Panc1 (cell line): ENCODE measurements at regions not wholly inside any gene's neighbourhood (a gene's known extent, or its start where the extent isn't known, plus 50 kb on each side); places are given as distances from the start of the nearest gene placed in this dataset.

Experiments
- ATAC-seq: fragments of 200-7000 bp; cut with Tn5 transposase; 2 replicates; pipeline ENCODE4 v1.9.1; 2020; ENCODE audit warnings: mild to moderate bottlenecking, moderate library complexity
- BruUV-seq: library from RNA; stranded (reverse); fragments of 400-500 nt; replicated peaks from 2 replicates; lab custom pipeline; 2021; lab: Mats Ljungman, UMichigan
- CTCF ChIA-PET: fragments of 300-600 bp; sonication (Branson Sonifier 250); formaldehyde crosslinking; loops from one replicate; lab custom pipeline; 2022; ENCODE audit warnings: antibody characterized with exemption; lab: Charles Lee
- POLR2A ChIA-PET: fragments of 300-600 bp; sonication (Branson Sonifier 250); formaldehyde crosslinking; loops from one replicate; lab custom pipeline; 2022; ENCODE audit warnings: antibody characterized with exemption; lab: Charles Lee
- DNase-seq: peaks from one replicate; pipeline ENCODE4 v3.0.0-alpha.2; 2010; ENCODE audit warnings: low read depth, low spot score
- H3K27ac ChIP-seq: 2 replicates; pipeline ENCODE4 v1.5.1; 2011; ENCODE audit warnings: mild to moderate bottlenecking, low read length, inconsistent platforms
- H3K27me3 ChIP-seq: fragments of 200-500 bp; sonication (Bioruptor generic); 2 replicates; pipeline ENCODE4 v1.6.0; 2014; ENCODE audit warnings: low read length, inconsistent platforms; ENCODE audit not compliant: control insufficient read depth, insufficient read depth
- H3K36me3 ChIP-seq: fragments of 200-500 bp; sonication (Bioruptor generic); 2 replicates; pipeline ENCODE4 v1.5.1; 2014; ENCODE audit warnings: inconsistent platforms, mild to moderate bottlenecking, low read length, moderate library complexity; ENCODE audit not compliant: control insufficient read depth, insufficient read depth
- H3K4me1 ChIP-seq: 2 replicates; pipeline ENCODE4 v1.5.1; 2011; ENCODE audit warnings: inconsistent platforms, mild to moderate bottlenecking, low read length, moderate library complexity; ENCODE audit not compliant: control insufficient read depth, insufficient read depth
- H3K4me3 ChIP-seq, 2 experiments: 2 replicates each; pipeline ENCODE4 v1.5.1; 2011 to 2012; ENCODE audit warnings: low read depth in 2 of 2, low read length in 2 of 2, mild to moderate bottlenecking in 2 of 2, inconsistent platforms in 1 of 2, moderate library complexity in 1 of 2
- H3K9me3 ChIP-seq: fragments of 200-500 bp; sonication (Bioruptor generic); 2 replicates; pipeline ENCODE4 v1.5.1; 2014; ENCODE audit warnings: low read depth, mild to moderate bottlenecking, inconsistent platforms, low read length, moderate library complexity; ENCODE audit not compliant: control insufficient read depth, insufficient read depth
- POLR2AphosphoS5 ChIP-seq: IDR thresholded peaks from 2 replicates; pipeline ENCODE4 v1.6.1; 2012; ENCODE audit warnings: mild to moderate bottlenecking, low read depth, low read length, moderate library complexity
- SIN3A ChIP-seq: IDR thresholded peaks from 2 replicates; pipeline ENCODE4 v1.6.1; 2012; ENCODE audit warnings: low read depth, mild to moderate bottlenecking, low read length, moderate library complexity, borderline replicate concordance; ENCODE audit not compliant: insufficient read depth
- TCF7L2 ChIP-seq: IDR thresholded peaks from 2 replicates; pipeline ENCODE4 v1.6.1; 2011; ENCODE audit warnings: mild to moderate bottlenecking, low read depth, low read length, inconsistent platforms
- in situ Hi-C: cut with HindIII; loops from 2 replicates; pipeline ENCODE4 v1.10.0; 2016; ENCODE audit warnings: low sequenced_read_pairs, low pct_unique_long_range_greater_than_20kb
- intact Hi-C: fragments of 100-400 bp; cut with micrococcal nuclease; formaldehyde crosslinking; loops from one replicate; pipeline ENCODE4 v1.10.0; 2022; ENCODE audit not compliant: unreplicated experiment
- TF ChIP-seq, protein P1 (sequence below): fragments of 450-650 bp; IDR thresholded peaks from 2 replicates; pipeline ENCODE4 v1.5.1; 2017; ENCODE audit warnings: mild to moderate bottlenecking
- TF ChIP-seq, protein P2 (sequence below), 2 experiments: IDR thresholded peaks; 2 replicates each; pipeline ENCODE4 v1.6.1; 2011 to 2012; ENCODE audit warnings: low read depth in 2 of 2, control low read depth in 1 of 2, low read length in 1 of 2, mild to moderate bottlenecking in 1 of 2, moderate library complexity in 1 of 2; ENCODE audit not compliant: insufficient read depth in 1 of 2

DNA sequence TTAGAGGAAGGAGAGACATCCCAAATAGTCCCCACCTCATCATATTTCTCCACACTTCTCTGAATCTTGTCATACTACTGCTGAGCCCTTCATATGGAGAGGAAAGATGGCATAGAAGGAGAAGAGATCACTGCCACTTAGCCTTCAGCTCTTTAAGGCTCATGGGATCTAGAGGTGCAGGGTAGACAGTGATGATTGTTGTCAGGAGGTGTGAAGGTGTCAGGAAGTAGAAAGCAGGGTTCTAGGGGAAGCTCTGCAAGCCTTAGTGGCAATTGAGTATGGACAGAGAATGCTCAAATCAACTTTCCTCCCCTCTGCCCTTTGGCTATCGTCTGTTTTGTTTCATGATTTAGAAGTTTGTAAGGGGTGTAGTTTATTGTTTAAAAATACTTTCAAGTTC is 505.7 kb downstream of the ZNF608 start:
- in situ Hi-C loops (no loop called here), intact Hi-C loops (no loop called here)
- DNase-seq, result no peak
- no peak for ATAC-seq
- Histone ChIP-seq H3K27me3 (no peaks in the 10 kb centered on the region), H3K9me3 (peaks cover 8% of the 10 kb centered on the region; the same call in 1 of the 2 replicates), H3K4me1 (no peaks in the 10 kb centered on the region), H3K36me3 (no peaks in the 10 kb centered on the region), H3K4me3 (no peak overlapping the region), H3K27ac (no peak overlapping the region)
- no TSS peak for BruUV-seq
- TF ChIP-seq TCF7L2, result no peak
- no peak for TF ChIP-seq SIN3A
- TF ChIP-seq, protein P1, sequence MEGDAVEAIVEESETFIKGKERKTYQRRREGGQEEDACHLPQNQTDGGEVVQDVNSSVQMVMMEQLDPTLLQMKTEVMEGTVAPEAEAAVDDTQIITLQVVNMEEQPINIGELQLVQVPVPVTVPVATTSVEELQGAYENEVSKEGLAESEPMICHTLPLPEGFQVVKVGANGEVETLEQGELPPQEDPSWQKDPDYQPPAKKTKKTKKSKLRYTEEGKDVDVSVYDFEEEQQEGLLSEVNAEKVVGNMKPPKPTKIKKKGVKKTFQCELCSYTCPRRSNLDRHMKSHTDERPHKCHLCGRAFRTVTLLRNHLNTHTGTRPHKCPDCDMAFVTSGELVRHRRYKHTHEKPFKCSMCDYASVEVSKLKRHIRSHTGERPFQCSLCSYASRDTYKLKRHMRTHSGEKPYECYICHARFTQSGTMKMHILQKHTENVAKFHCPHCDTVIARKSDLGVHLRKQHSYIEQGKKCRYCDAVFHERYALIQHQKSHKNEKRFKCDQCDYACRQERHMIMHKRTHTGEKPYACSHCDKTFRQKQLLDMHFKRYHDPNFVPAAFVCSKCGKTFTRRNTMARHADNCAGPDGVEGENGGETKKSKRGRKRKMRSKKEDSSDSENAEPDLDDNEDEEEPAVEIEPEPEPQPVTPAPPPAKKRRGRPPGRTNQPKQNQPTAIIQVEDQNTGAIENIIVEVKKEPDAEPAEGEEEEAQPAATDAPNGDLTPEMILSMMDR, result no peak
- TF ChIP-seq, protein P2, sequence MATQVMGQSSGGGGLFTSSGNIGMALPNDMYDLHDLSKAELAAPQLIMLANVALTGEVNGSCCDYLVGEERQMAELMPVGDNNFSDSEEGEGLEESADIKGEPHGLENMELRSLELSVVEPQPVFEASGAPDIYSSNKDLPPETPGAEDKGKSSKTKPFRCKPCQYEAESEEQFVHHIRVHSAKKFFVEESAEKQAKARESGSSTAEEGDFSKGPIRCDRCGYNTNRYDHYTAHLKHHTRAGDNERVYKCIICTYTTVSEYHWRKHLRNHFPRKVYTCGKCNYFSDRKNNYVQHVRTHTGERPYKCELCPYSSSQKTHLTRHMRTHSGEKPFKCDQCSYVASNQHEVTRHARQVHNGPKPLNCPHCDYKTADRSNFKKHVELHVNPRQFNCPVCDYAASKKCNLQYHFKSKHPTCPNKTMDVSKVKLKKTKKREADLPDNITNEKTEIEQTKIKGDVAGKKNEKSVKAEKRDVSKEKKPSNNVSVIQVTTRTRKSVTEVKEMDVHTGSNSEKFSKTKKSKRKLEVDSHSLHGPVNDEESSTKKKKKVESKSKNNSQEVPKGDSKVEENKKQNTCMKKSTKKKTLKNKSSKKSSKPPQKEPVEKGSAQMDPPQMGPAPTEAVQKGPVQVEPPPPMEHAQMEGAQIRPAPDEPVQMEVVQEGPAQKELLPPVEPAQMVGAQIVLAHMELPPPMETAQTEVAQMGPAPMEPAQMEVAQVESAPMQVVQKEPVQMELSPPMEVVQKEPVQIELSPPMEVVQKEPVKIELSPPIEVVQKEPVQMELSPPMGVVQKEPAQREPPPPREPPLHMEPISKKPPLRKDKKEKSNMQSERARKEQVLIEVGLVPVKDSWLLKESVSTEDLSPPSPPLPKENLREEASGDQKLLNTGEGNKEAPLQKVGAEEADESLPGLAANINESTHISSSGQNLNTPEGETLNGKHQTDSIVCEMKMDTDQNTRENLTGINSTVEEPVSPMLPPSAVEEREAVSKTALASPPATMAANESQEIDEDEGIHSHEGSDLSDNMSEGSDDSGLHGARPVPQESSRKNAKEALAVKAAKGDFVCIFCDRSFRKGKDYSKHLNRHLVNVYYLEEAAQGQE (IDR thresholded peaks at IDR 0.05; ENCODE audit: insufficient read depth in 1 of 2, low read depth in 2 of 2, low read length in 1 of 2), result no peak
- TF ChIP-seq POLR2AphosphoS5, result no peak
- ChIA-PET CTCF (no interaction called here), POLR2A (no interaction called here)

DNA sequence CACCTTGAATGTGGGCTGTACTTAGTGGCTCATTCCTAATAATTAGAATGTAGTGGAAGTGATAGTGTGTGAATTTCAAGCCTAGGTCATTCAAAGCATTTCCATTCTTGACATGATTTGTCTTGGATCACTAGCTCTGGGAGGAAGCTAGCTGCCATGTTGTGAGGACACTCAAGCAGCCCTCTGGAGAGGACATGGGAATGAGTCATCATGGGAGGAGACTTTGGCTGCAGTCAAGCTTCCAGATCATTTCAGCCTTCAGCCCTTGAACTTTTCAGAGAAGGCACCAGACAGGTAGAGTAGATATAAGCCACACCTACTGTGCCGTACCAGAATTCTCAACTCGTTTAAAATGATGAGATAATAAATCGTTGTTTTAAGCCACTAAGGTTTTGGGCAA is 506.9 kb downstream of the ZNF608 start:
- intact Hi-C loops, result no loop called here
- POLR2A ChIA-PET, result no interaction called here
- CTCF ChIA-PET, result no interaction called here
- H3K9me3 ChIP-seq, result no peaks in the 10 kb centered on the region; the same call in 1 of the 2 replicates
- no TSS peak for BruUV-seq
- DNase-seq (no peak), ATAC-seq (no peak)
- H3K4me1 ChIP-seq, result no peaks in the 10 kb centered on the region
- H3K36me3 ChIP-seq, result no peaks in the 10 kb centered on the region
- H3K27ac ChIP-seq, result peak overlapping the region; percentile 26; the same call in 1 of the 2 replicates
- TF ChIP-seq TCF7L2 (no peak), POLR2AphosphoS5 (no peak), SIN3A (no peak)
- TF ChIP-seq, protein P1, result no peak
- TF ChIP-seq, protein P2 (IDR thresholded peaks at IDR 0.05; ENCODE audit: insufficient read depth in 1 of 2, low read depth in 2 of 2, low read length in 1 of 2), result no peak
- H3K27me3 ChIP-seq, result no peaks in the 10 kb centered on the region
- H3K4me3 ChIP-seq, result no peak overlapping the region
- in situ Hi-C loops, result no loop called here
